HG02759 (cell line): ENCODE measurements at regions not wholly inside any gene's neighbourhood (a gene's known extent, or its start where the extent isn't known, plus 50 kb on each side); places are given as distances from the start of the nearest gene placed in this dataset.

Experiments
- ATAC-seq: cut with Tn5 transposase; IDR thresholded peaks from one replicate; pipeline ENCODE4 v1.9.1; 2021; ENCODE audit warnings: mild to moderate bottlenecking, moderate library complexity; ENCODE audit not compliant: unreplicated experiment

DNA sequence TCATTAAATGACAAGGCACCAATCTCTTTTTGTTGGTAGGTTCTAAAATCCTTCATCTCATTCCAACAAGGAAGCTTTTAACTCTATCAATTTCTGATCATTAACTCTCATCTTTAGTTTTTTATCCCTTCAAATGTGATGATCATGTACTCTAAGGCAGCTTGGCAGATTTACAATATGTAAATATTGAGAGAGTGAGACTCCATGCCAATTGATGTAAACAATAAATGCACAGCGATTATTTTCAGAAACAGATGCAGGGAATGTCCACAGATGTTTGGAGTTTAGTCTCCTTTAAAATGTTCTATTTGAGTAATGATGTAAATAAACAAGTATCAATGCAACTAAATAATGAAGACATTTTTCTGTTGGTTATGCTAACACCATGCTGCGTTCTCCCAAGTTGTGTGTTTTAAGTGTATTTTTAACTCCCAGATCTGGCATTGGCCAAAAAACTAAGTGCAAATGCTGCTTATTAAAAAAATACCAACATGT lies 213.8 kb downstream of the AHR start:
- ATAC-seq: no peak

GRCh38 chr7:17516771-17517170 lies 218.3 kb downstream of the AHR start:
- no peak for ATAC-seq

DNA sequence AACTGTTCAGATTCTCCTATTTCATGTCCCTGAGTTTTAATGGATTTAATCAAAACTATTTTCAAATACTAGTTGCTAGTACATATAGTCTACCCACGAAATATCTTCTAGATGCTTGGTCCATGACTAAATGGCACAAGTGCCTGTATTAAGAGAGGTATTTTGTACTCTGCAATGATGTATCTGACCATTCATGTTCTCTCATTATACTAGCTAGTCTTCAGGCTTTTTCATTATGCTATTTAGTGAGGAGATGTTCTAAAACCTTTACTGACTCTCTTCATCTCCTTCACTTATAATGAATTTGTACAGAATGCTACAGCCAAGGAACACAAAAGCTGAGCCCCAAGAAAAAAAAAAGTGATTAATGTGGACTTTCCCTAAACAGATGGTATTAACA lies 222.5 kb downstream of the AHR start:
- no peak for ATAC-seq

- ATAC-seq: no peak
Measured at GRCh38 chr7:17521437-17521836, 223.0 kb downstream of the AHR start.

DNA sequence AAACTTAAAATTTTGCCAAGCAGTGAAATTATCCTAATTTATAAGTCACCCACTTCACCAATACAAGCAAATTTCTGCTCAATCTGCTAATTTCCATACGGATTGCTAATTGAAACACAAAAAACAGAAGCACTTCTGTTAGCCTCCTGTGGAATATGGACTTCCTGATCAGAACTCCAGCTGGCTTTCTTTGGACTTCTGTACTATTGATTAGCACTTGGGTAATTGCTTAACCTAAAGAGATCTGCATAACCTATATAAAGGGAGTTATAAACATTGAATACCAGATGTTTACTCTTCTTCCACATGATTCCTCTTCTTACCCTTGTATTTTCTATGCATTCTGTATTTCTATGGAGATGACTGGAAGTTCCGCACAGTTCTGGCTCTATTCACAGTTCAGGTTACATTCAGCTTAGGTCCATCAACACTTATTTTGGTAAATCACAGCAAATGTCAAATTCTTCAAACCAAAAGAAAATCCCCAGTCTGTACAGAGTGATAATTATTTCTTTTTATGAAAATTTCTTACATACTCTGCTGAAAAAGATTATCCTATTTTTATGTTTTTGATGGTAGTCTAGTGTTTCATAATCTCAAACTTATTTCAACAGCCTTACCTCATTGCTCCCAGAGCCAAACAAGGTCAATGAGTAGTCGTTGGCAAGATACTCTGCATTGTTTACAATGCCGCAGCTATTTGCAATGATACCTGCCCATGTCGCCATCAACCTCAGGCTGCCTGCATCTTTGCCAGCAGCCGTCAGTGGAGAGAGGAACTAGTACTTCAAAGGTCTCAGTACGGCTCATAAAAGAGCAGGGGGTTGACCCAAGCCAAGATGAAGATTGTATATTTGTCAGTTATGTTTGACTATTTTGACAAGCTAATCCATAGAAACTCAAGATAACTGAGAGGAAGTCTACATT lies 225.6 kb downstream of the AHR start:
- ATAC-seq: no peak

GRCh38 chr7:17524746-17525145 lies 226.3 kb downstream of the AHR start:
- no peak for ATAC-seq

GRCh38 chr7:17526621-17527020 lies 228.2 kb downstream of the AHR start:
- ATAC-seq: no peak

DNA sequence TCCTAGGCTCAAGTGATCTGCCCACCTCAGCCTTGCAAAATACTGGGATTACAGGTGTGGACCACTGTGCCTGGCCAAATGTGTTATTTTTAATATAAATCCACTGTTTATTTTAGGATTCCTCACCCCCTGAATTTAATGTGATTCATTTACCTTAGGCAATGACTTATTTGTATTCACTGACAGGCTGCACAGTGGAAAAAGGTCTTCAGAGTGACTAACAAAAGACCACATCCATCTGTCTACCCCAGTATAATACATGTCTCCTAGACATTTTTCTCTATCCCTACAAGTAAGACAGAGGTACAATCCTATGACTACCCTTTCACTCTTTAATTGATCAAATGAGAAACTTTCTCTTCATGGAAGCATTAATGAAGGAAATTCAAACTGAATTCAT lies 230.2 kb downstream of the AHR start:
- no peak for ATAC-seq

DNA sequence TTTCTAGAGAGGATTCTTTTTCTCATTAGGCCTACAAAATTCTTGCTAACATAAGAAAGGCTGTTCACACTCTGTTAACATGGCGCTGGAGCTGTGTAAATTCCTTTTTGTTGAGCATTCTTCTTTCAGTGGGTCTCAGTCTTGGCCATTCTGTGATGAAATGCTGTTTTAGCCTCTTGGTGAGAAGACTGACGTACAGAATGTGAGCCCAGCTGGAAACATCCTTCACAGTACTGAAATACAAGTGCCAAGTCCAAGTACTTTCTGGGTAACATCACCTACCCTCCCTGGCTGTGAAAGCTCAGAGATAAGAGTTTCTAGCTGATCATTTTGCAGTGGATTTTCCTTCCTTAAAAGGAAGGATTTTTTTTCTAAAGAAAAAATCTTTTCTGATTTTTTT lies 231.8 kb downstream of the AHR start:
- no peak for ATAC-seq

DNA sequence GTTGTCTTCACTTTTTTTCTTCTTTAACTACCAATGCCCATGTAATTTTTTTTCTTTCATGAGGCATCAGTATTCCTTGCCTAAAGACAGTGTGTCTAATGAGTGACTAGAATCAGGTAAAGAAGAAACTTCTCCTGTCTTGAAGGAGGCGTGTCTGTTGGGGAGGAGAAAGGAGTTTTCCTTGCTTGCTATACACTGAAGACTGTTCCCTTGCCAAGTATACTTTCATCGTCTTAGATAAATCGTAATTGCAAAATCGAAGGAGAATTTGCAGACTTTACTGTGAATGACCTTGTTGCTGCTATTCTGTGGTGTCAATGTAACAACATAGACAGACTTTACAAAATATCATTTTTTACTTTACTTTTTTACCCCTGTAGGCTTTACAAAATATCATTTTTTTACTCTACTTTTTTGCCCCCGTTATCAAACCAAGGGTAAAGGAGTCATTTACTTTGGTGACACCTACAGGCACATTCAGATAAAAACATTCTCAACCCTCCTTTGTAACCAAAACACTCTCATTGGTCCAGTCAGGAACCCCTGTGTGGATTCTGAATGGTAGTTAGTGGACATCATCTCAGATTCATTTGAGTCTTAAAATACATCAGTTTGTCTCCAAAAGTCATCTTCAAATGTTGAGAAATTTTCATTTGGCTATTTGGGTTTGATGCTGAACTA lies 232.4 kb downstream of the AHR start:
- peak; percentile 80 for ATAC-seq

DNA sequence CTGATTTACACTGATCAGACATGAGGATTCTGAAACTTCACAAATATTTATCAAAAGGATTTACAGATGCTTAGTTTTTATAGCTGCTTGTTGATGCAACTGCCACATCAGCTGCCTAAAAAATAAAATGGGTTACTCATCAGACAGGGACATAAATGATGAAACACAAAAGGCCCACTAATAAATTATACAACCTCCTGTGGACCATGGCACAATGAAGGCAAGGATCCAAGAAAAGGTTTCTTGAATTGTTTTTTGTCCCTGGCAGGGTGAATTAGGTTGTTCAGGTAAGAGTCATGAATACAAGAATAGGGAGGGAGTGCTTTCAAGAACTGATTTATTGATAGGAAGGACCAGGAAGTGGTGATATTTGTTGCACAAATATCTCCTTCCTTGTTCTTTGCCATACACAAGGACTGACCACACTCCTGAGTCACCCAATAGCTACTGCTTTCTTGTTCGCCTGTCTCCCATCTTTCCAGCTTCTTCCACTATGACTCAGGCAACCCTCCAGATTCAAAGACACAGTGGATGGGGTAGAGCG lies 234.5 kb downstream of the AHR start:
- ATAC-seq: no peak

- ATAC-seq: no peak
Measured at GRCh38 chr7:17534348-17534747, 235.9 kb downstream of the AHR start.

DNA sequence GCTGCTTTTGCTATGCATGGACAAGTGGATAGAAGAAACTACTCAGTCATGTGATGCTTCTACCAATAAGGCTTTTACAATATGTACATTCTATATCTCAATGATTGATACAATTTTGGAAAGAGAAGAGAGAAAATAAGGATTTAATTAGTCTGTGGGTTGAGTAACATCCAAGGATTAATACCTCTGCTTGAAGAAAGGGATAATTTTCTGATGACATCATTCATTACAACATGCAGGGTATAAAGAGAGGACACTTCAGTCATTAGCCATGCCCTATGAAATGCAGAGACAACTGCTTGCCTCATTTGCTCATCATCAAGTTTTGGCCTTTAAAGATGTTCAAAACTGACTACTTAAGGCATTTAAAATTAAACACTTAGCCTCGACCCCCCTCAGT lies 237.3 kb downstream of the AHR start:
- no peak for ATAC-seq

DNA sequence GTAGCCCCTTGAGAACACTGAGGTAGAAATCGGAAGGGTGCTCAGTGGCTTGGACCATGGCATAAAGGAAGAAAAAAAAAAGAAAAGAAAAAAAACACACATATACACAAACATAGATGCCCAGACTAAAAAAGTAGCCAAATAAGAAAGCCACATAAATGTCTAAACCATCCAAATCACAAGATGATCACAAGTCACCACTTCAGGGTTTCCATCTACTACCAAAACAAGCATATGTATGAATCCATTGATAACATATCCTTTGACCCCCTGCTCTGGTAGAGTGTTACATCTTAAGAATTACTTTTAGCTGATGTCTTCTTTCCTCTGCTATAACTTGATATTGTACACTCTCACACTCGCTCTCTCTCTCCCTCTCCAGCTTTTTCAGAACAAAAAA lies 245.9 kb downstream of the AHR start:
- no peak for ATAC-seq

DNA sequence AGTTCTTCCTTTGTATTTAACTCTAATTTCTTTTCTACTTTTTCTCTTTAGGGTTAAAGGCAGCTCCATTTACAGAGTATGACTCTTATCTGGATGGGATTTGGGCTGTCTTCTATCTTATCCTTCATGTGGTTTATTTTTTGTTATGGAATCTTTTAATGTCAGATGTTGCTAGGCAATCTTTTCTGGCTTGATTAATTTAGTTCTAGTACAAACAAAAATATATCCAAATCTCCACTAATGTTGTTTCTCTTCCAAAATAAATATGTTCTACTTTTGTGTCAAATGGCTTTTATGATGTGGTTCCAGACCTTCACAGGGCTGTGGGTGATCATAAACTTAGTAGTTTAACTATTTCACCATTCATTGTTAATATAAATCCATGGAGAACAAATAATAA lies 246.9 kb downstream of the AHR start:
- ATAC-seq: no peak

DNA sequence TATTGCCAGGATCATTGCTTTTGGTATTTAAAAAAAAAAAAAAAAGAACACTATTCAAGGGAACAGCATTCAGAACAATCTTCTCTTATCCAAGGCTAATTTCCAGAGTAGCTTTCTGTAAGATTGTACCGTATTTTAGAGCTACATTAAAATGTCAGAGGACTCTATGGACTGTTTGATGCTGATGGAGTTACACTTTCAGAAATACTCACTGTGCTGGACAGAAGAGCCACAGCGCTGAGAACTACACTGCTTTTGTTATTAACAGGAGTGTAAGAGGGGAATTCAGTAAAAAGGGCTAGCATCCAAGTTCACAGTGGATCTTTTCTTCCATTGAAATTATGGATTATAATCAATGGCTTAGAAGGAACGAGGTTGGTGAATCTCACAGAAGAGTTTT lies 247.7 kb downstream of the AHR start:
- no peak for ATAC-seq

GRCh38 chr7:17546592-17546991 lies 248.1 kb downstream of the AHR start:
- ATAC-seq: no peak

- no peak for ATAC-seq
Measured at GRCh38 chr7:17548014-17548653, 249.7 kb downstream of the AHR start.

DNA sequence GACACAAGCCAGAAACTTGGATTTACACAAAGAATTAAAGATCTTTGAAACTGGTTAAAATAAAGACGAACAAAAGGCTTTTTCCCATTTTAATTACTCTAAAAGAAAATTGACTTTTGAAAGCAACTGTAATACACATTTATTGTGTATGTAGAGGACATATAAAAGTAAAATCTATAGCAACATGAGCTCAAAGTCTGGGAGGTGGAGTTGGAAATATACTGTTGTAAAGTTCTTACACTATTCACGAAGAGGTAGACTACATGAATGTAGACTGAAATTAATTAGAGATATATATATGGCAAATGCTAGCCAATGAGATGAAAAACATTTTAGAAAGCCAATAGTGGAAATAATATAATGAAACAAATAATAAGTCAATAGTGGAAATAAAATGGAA lies 251.0 kb downstream of the AHR start:
- no peak for ATAC-seq

DNA sequence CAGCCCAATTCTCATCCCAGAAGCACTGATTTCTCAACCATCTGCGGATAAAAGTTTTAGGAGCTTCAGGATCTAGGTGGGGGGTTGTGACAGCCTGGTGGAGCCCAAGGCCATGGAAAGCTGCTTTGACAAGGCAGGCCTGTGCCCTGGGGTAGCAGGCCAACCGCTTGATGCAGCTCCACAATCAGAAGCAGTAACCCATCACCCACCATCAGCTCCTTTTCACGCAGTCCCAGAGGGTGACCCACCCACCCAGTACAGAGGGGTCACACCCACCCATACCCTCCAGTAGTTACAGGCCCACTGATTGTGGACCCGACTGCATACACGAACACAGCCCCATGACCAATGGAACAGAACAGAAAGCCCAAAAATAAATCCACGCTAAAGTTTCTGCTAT lies 253.9 kb downstream of the AHR start:
- no peak for ATAC-seq

DNA sequence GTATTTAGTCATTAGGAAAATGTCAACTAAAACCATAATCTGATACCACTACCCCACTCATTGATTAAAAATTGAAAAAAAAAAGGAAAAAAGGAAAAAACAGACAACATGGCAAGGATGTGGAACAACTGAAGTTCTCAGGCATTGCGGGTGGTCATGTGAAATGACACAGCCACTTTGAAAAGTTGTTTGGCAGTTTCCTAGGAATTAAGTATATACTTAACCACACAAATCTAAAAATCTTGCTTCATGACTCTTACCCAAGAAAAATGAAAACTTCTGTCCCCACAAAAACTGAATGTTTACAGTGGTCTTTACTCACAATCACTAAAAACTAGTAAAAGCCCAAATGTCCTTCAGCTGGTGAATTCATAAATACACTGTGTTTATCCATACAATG lies 254.5 kb downstream of the AHR start:
- no peak for ATAC-seq
